Activated CD8-positive, alpha-beta T cell treated with anti-CD3 and anti-CD28 coated beads for 36 hours (primary cell): ENCODE measurements at regions not wholly inside any gene's neighbourhood (a gene's known extent, or its start where the extent isn't known, plus 50 kb on each side); places are given as distances from the start of the nearest gene placed in this dataset.

ENCODE experiments used
- ATAC-seq: fragments of 200-7000 bp; cut with Tn5 transposase; one replicate; pipeline ENCODE4 v1.10.0; 2021; ENCODE audit warnings: mild to moderate bottlenecking, moderate library complexity
- CTCF ChIA-PET: fragments of 350-600 bp; sonication (Branson Sonifier 250); formaldehyde crosslinking; loops from one replicate; lab custom pipeline; 2021; ENCODE audit warnings: antibody characterized with exemption; lab: Charles Lee
- POLR2A ChIA-PET: fragments of 350-600 bp; sonication (Branson Sonifier 250); formaldehyde crosslinking; loops from one replicate; lab custom pipeline; 2021; ENCODE audit warnings: antibody characterized with exemption; lab: Charles Lee
- DNase-seq: peaks from one replicate; pipeline ENCODE4 v3.0.0-alpha.2; 2020
- H3K27ac Mint-ChIP-seq: one replicate; pipeline ENCODE4 v1.8.0; 2021; ENCODE audit warnings: mild to moderate bottlenecking, mixed read lengths
- H3K27me3 Mint-ChIP-seq: one replicate; pipeline ENCODE4 v1.8.0; 2021; ENCODE audit warnings: mixed read lengths
- H3K36me3 Mint-ChIP-seq: one replicate; pipeline ENCODE4 v1.8.0; 2021; ENCODE audit warnings: low read depth, mixed read lengths
- H3K4me1 Mint-ChIP-seq: one replicate; pipeline ENCODE4 v1.8.0; 2021; ENCODE audit warnings: low read depth, mixed read lengths
- H3K4me3 Mint-ChIP-seq: one replicate; pipeline ENCODE4 v1.8.0; 2021; ENCODE audit warnings: mild to moderate bottlenecking, moderate library complexity, mixed read lengths
- H3K9me3 Mint-ChIP-seq: one replicate; pipeline ENCODE4 v1.8.0; 2021; ENCODE audit warnings: mixed read lengths
- intact Hi-C: fragments of 100-400 bp; cut with micrococcal nuclease; formaldehyde crosslinking; loops from one replicate; pipeline ENCODE4 v1.10.0; 2022
- TF ChIP-seq, protein P1 (sequence below): fragments of 200-600 bp; IDR thresholded peaks from one replicate; pipeline ENCODE4 v1.8.0; 2022; ENCODE audit warnings: antibody characterized with exemption, mild to moderate bottlenecking

DNA sequence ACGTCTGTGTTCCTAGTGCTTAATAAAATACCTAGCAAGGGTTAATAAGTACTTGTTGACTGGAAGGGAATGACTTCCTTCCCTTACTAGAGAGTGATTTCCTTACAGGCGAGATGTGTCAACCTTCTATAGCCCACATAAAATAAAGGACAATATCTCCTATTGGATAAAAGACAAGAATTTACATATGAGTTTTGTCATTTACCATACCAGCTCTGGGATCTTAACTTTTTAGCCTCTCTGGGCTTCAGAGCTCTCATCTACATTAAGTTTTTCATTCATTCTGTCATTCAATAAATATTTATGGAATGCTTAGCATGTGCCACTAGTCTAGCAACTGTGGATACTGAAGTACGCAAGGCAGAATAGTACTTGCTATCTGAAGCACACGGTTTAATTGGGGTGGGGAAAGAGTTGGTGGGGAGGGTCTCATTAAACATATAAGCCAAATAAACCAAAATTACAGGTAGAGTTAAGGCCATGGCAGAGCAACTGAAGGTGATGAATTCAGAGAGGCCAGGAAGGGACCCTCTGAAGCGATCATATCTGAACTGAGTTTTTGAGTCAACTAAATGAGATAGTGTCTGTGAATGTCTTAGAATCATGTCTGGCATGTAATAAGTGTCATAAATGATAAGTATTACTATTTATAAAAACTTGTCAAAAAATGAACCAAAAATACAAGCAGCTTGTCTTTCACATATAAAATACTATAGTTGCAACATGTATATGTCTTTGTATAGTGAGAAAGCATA lies 91.6 kb upstream of the BMP2K start:
- ATAC-seq (no peak), DNase-seq (no peak)
- TF ChIP-seq, protein P1, sequence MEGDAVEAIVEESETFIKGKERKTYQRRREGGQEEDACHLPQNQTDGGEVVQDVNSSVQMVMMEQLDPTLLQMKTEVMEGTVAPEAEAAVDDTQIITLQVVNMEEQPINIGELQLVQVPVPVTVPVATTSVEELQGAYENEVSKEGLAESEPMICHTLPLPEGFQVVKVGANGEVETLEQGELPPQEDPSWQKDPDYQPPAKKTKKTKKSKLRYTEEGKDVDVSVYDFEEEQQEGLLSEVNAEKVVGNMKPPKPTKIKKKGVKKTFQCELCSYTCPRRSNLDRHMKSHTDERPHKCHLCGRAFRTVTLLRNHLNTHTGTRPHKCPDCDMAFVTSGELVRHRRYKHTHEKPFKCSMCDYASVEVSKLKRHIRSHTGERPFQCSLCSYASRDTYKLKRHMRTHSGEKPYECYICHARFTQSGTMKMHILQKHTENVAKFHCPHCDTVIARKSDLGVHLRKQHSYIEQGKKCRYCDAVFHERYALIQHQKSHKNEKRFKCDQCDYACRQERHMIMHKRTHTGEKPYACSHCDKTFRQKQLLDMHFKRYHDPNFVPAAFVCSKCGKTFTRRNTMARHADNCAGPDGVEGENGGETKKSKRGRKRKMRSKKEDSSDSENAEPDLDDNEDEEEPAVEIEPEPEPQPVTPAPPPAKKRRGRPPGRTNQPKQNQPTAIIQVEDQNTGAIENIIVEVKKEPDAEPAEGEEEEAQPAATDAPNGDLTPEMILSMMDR: no peak
- Mint-ChIP-seq H3K4me1 (no peaks in the 10 kb centered on the region), H3K4me3 (no peak overlapping the region), H3K36me3 (no peaks in the 10 kb centered on the region), H3K27me3 (no peaks in the 10 kb centered on the region), H3K27ac (no peak overlapping the region), H3K9me3 (no peaks in the 10 kb centered on the region)
- POLR2A ChIA-PET: no interaction called here
- CTCF ChIA-PET: no interaction called here
- intact Hi-C loops: no loop called here

DNA sequence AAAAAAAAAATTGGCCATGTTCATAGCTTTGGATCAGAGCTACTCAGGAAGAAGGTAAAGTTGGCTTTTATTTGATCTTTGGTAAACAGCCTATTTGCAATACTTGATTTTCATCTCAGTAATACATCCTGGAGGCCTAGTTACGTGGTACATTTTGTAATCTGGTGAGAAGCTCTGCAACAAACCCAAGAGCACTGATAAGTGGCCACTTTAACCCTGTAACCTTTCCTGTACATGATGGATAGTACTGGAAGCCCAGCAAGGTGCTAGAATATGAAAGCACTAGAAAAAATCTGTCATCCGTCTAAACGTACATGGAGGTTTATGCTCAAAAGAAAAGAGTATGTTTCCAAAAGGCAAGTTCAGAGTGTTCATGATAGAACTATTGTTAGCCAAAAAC lies 88.3 kb upstream of the BMP2K start:
- POLR2A ChIA-PET: no interaction called here
- Mint-ChIP-seq H3K9me3 (no peaks in the 10 kb centered on the region), H3K4me1 (peaks cover 7% of the 10 kb centered on the region), H3K27ac (no peak overlapping the region), H3K4me3 (no peak overlapping the region), H3K27me3 (peaks cover 2% of the 10 kb centered on the region), H3K36me3 (no peaks in the 10 kb centered on the region)
- TF ChIP-seq, protein P1: no peak
- ATAC-seq (no peak), DNase-seq (no peak)
- intact Hi-C loops: no loop called here
- CTCF ChIA-PET: no interaction called here

DNA sequence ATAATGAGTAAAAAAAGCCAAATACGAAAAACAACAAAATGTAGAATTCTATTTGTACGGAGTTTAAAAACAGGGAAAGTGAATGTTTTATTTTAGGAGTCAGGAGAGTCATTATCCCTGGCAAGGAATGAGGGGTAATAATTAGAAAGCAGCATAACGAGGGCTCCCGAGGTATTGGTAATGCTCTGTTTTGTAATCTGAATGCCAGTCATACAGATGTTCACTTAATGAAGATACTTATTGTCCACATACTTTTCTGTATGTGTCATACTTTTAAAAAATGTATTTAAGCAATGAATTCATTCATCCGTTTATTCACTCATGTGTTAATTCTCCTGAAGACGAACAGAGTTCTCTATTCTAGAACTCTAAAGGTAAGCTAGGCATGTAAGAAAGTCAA lies 87.8 kb upstream of the BMP2K start:
- H3K27me3 Mint-ChIP-seq: peaks cover 2% of the 10 kb centered on the region
- peaks cover 7% of the 10 kb centered on the region for H3K4me1 Mint-ChIP-seq
- TF ChIP-seq, protein P1: no peak
- no peaks in the 10 kb centered on the region for H3K36me3 Mint-ChIP-seq
- no peaks in the 10 kb centered on the region for H3K9me3 Mint-ChIP-seq
- no peak overlapping the region for H3K4me3 Mint-ChIP-seq
- CTCF ChIA-PET: no interaction called here
- POLR2A ChIA-PET: no interaction called here
- intact Hi-C loops: no loop called here
- ATAC-seq (no peak), DNase-seq (no peak)
- no peak overlapping the region for H3K27ac Mint-ChIP-seq

DNA sequence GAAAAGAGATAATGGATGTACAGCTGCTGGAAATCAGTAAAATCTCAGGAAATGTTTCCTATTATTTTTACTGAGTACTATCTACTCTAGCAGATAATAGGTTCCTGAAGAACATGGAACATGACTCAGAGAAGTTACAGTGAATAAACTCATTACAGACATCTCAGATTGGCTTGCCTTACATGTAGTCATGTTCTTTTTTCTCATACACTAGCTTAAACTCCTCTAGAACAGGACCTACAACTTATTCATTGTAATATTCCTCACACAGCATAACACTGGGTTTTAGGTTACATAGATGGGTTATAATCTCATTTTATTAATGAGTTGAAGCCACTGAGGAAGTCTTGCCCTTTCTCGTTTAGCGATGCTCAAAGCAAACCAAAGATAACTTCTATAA lies 86.9 kb upstream of the BMP2K start:
- H3K4me3 Mint-ChIP-seq: no peak overlapping the region
- H3K9me3 Mint-ChIP-seq: no peaks in the 10 kb centered on the region
- CTCF ChIA-PET: no interaction called here

DNA sequence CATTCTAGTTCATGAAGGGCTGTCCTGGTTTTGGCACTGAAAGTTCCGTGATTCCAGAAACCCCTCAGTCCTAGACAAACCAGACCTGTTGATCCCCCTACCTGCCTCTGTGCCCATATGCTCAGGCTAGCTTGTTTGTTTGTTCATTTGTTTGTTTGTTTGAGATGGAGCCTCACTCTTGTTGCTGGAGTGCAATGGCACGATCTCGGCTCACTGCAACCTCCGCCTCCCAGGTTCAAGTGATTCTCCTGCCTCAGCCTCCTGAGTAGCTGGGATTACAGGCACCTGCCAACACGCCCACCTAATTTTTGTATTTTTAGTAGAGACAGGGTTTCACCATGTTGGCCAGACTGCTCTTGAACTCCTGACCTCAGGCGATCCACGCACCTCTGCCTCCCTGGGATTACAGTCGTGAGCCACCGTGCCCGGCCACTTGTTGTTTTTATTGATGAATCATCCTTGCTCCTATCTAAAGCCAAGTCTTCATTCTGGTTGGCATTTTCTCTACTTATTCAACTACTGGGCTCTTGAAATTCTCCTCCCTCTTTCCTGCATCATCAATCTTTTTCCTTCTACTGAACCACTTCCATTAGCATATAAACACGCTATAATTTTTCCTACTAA lies 86.3 kb upstream of the BMP2K start:
- H3K4me1 Mint-ChIP-seq: peaks cover 7% of the 10 kb centered on the region
- POLR2A ChIA-PET: no interaction called here
- no peak for ATAC-seq

More for the DNA sequence above, 86.9 kb upstream of the BMP2K start:
- TF ChIP-seq, protein P1: no peak
- ATAC-seq (no peak), DNase-seq (no peak)
- POLR2A ChIA-PET: no interaction called here
- Mint-ChIP-seq H3K4me1 (peaks cover 7% of the 10 kb centered on the region), H3K27ac (no peak overlapping the region), H3K27me3 (peaks cover 2% of the 10 kb centered on the region), H3K36me3 (no peaks in the 10 kb centered on the region)
- intact Hi-C loops: no loop called here

More for the DNA sequence above, 86.3 kb upstream of the BMP2K start:
- intact Hi-C loops: no loop called here
- H3K27ac Mint-ChIP-seq: no peak overlapping the region
- DNase-seq: no peak
- CTCF ChIA-PET: no interaction called here
- H3K27me3 Mint-ChIP-seq: peaks cover 2% of the 10 kb centered on the region
- H3K9me3 Mint-ChIP-seq: no peaks in the 10 kb centered on the region
- H3K36me3 Mint-ChIP-seq: no peaks in the 10 kb centered on the region
- TF ChIP-seq, protein P1: no peak
- H3K4me3 Mint-ChIP-seq: no peak overlapping the region
